PC-9 (cell line): ENCODE measurements at regions not wholly inside any gene's neighbourhood (a gene's known extent, or its start where the extent isn't known, plus 50 kb on each side); places are given as distances from the start of the nearest gene placed in this dataset.

ENCODE experiments used
- BruUV-seq: library from RNA; stranded (reverse); fragments of 400-500 nt; replicated peaks from 2 replicates; lab custom pipeline; 2021; lab: Mats Ljungman, UMichigan
- CTCF ChIA-PET: fragments of 300-600 bp; sonication (Branson Sonifier 250); formaldehyde crosslinking; loops from one replicate; lab custom pipeline; 2022; ENCODE audit warnings: antibody characterized with exemption; lab: Charles Lee
- POLR2A ChIA-PET: fragments of 300-600 bp; sonication (Branson Sonifier 250); formaldehyde crosslinking; loops from one replicate; lab custom pipeline; 2022; ENCODE audit warnings: antibody characterized with exemption; ENCODE audit not compliant: unreplicated experiment; lab: Charles Lee
- DNase-seq, 2 experiments: peaks; one replicate each; pipeline versions ENCODE4 v3.0.0 to v3.0.0-alpha.2; 2015 to 2022; ENCODE audit warnings: mixed read lengths in 1 of 2
- H2AFZ ChIP-seq: fragments of 200-600 bp; sonication (generic); 2 replicates; pipeline ENCODE4 v1.8.1; 2017; ENCODE audit warnings: antibody characterized with exemption
- H3F3A ChIP-seq: fragments of 200-600 bp; sonication (generic); 2 replicates; pipeline ENCODE4 v1.8.1; 2017; ENCODE audit warnings: antibody characterized with exemption, mild to moderate bottlenecking, low read depth; ENCODE audit not compliant: insufficient read depth
- H3K27ac ChIP-seq: fragments of 200-600 bp; sonication (generic); 2 replicates; pipeline ENCODE4 v1.6.1; 2016; ENCODE audit warnings: mixed run types
- H3K27me3 ChIP-seq: fragments of 200-600 bp; sonication (generic); 2 replicates; pipeline ENCODE4 v1.6.1; 2016; ENCODE audit warnings: low read depth, mixed run types; ENCODE audit not compliant: insufficient read depth
- H3K36me3 ChIP-seq: fragments of 200-600 bp; sonication (generic); 2 replicates; pipeline ENCODE4 v1.6.1; 2016; ENCODE audit warnings: low read depth, mixed run types
- H3K4me1 ChIP-seq: fragments of 200-600 bp; sonication (generic); replicated peaks from 2 replicates; pipeline ENCODE4 v1.6.1; 2016; ENCODE audit warnings: mixed run types; ENCODE audit not compliant: insufficient read depth
- H3K4me2 ChIP-seq: fragments of 200-600 bp; sonication (generic); 2 replicates; pipeline ENCODE4 v1.6.1; 2017; ENCODE audit warnings: mixed run types
- H3K4me3 ChIP-seq: fragments of 200-600 bp; sonication (generic); 2 replicates; pipeline ENCODE4 v1.6.1; 2016; ENCODE audit warnings: mixed run types
- H3K79me2 ChIP-seq: fragments of 200-600 bp; sonication (generic); 2 replicates; pipeline ENCODE4 v1.6.1; 2017; ENCODE audit warnings: low read depth, mixed run types
- H3K9me2 ChIP-seq: fragments of 200-600 bp; sonication (generic); 2 replicates; pipeline ENCODE4 v1.8.1; 2017; ENCODE audit warnings: mild to moderate bottlenecking; ENCODE audit not compliant: insufficient read depth
- H3K9me3 ChIP-seq: fragments of 200-600 bp; sonication (generic); 2 replicates; pipeline ENCODE4 v1.8.1; 2016; ENCODE audit warnings: low read depth; ENCODE audit not compliant: insufficient read depth
- H4K20me1 ChIP-seq: fragments of 200-600 bp; sonication (generic); 2 replicates; pipeline ENCODE4 v1.8.1; 2017; ENCODE audit not compliant: insufficient read depth
- EZH2 ChIP-seq: fragments of 200-600 bp; sonication (generic); IDR thresholded peaks from 2 replicates; pipeline ENCODE4 v1.8.0; 2017; ENCODE audit warnings: antibody characterized with exemption, low read depth
- intact Hi-C: fragments of 100-400 bp; cut with micrococcal nuclease; formaldehyde crosslinking; loops from one replicate; pipeline ENCODE4 v1.10.0; 2022; ENCODE audit not compliant: unreplicated experiment
- TF ChIP-seq, protein P1 (sequence below): fragments of 200-600 bp; sonication (generic); conservative IDR thresholded peaks from 2 replicates; pipeline ENCODE4 v1.6.1; 2017; ENCODE audit warnings: mixed run types, antibody characterized with exemption, mild to moderate bottlenecking, moderate library complexity

DNA sequence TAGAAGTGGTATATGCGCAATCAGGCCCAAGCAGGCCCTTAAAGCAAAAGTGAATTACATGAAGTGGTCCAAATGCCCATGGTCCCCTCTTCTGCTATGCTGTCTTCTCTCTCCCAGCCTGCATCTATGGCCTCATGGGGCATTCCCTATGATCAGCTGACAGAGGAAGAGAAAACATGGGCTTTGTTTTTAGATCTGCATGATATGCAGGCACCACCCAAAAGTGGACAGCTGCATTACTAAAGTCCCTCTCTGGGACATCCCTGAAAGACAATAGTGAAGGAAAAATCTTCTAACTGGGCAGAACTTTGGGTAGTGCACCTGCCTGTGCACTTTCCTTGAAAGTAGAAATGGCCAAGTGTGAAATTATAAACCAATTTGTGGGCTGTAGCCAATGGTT is 145.2 kb upstream of the ARID2 start:
- Histone ChIP-seq H3K4me2 (no peak overlapping the region), H3K79me2 (no peaks in the 10 kb centered on the region), H2AFZ (no peak overlapping the region), H3K9me2 (no peaks in the 10 kb centered on the region; the same call in 1 of the 2 replicates), H3K4me3 (no peak overlapping the region), H3K36me3 (no peaks in the 10 kb centered on the region), H4K20me1 (no peaks in the 10 kb centered on the region), H3K4me1 (no peaks in the 10 kb centered on the region; the same call in 1 of the 2 replicates), H3K9me3 (no peaks in the 10 kb centered on the region), H3F3A (no peaks in the 10 kb centered on the region), H3K27ac (no peak overlapping the region), H3K27me3 (no peaks in the 10 kb centered on the region)
- no peak for TF ChIP-seq EZH2
- TF ChIP-seq, protein P1, sequence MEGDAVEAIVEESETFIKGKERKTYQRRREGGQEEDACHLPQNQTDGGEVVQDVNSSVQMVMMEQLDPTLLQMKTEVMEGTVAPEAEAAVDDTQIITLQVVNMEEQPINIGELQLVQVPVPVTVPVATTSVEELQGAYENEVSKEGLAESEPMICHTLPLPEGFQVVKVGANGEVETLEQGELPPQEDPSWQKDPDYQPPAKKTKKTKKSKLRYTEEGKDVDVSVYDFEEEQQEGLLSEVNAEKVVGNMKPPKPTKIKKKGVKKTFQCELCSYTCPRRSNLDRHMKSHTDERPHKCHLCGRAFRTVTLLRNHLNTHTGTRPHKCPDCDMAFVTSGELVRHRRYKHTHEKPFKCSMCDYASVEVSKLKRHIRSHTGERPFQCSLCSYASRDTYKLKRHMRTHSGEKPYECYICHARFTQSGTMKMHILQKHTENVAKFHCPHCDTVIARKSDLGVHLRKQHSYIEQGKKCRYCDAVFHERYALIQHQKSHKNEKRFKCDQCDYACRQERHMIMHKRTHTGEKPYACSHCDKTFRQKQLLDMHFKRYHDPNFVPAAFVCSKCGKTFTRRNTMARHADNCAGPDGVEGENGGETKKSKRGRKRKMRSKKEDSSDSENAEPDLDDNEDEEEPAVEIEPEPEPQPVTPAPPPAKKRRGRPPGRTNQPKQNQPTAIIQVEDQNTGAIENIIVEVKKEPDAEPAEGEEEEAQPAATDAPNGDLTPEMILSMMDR = no peak
- ChIA-PET CTCF (no interaction called here), POLR2A (no interaction called here)
- intact Hi-C loops = no loop called here
- no TSS peak for BruUV-seq
- DNase-seq = no peak

DNA sequence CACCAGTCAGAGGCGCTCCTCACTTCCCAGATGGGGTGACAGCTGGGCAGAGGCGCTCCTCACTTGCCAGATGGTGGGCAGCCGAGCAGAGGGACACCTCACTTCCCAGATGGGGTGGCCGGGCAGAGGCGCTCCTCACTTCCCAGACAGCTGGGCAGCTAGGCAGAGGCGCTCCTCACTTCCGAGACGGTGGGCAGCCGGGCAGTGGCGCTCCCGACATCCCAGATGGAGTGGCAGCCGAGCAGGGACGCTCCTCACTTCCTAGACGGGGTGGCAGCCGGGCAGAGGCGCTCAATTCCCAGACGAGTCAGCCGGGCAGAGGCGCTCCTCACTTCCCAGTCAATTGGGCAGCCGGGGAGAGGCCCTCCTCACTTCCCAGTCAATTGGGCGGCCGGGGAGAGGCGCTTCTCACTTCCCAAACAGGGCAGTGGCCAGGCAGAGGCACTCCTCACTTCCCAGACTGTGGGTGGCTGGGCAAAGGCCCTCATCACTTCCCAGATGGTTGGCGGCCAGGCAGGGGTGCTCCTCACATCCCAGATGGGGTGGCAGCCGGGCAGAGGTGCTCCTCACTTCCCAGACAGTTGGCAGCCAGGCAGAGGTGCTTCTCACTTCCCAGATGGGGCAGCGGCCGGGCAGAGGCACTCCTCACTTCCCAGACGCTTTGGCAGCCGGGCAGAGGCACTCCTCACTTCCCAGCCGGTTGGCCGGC is 143.8 kb upstream of the ARID2 start:
- no peak overlapping the region for H3K27ac ChIP-seq
- TF ChIP-seq EZH2 = no peak
- TF ChIP-seq, protein P1 = no peak
- H3F3A ChIP-seq = no peaks in the 10 kb centered on the region
- ChIA-PET POLR2A (no interaction called here), CTCF (no interaction called here)
- H3K9me2 ChIP-seq = no peaks in the 10 kb centered on the region; the same call in 1 of the 2 replicates
- no TSS peak for BruUV-seq
- H3K4me3 ChIP-seq = no peak overlapping the region
- H3K36me3 ChIP-seq = no peaks in the 10 kb centered on the region
- no peaks in the 10 kb centered on the region for H3K9me3 ChIP-seq
- no peaks in the 10 kb centered on the region for H3K79me2 ChIP-seq
- intact Hi-C loops = no loop called here
- no peaks in the 10 kb centered on the region for H3K27me3 ChIP-seq
- DNase-seq = no peak
- no peaks in the 10 kb centered on the region for H4K20me1 ChIP-seq
- no peak overlapping the region for H3K4me2 ChIP-seq
- H3K4me1 ChIP-seq = no peaks in the 10 kb centered on the region; the same call in 1 of the 2 replicates
- no peak overlapping the region for H2AFZ ChIP-seq

DNA sequence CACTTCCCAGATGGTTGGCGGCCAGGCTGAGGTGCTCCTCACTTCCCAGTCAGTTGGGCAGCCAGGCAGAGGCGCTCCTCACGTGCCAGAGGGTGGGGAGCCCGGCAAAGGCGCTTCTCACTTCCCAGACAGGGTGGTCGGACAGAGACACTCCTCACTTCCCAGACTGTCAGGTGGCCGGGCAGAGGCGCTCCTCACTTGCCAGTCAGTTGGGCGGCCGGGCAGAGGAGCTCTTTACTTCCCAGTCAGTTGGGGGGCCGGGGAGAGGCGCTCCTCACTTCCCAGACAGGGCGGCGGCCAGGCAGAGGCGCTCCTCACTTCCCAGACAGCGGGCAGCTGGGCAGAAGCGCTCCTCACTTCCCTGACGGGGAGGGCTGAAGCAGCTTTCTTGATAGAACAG is 143.0 kb upstream of the ARID2 start:
- no peak for DNase-seq
- POLR2A ChIA-PET = no interaction called here
- Histone ChIP-seq H3K27me3 (no peaks in the 10 kb centered on the region), H3K4me1 (no peaks in the 10 kb centered on the region; the same call in 1 of the 2 replicates), H3K9me3 (no peaks in the 10 kb centered on the region), H4K20me1 (no peaks in the 10 kb centered on the region), H3K4me2 (no peak overlapping the region), H3K79me2 (no peaks in the 10 kb centered on the region), H3F3A (no peaks in the 10 kb centered on the region), H3K36me3 (no peaks in the 10 kb centered on the region), H3K9me2 (no peaks in the 10 kb centered on the region; the same call in 1 of the 2 replicates), H3K27ac (no peak overlapping the region), H3K4me3 (no peak overlapping the region), H2AFZ (no peak overlapping the region)
- BruUV-seq = no TSS peak
- no peak for TF ChIP-seq EZH2
- TF ChIP-seq, protein P1 = no peak
- CTCF ChIA-PET = no interaction called here
- intact Hi-C loops = no loop called here
